Liver (tissue), 8 donors: ENCODE measurements at regions not wholly inside any gene's neighbourhood (a gene's known extent, or its start where the extent isn't known, plus 50 kb on each side); places are given as distances from the start of the nearest gene placed in this dataset.

ENCODE experiments used
- DNase-seq: peaks from one replicate; pipeline ENCODE4 v3.0.0-alpha.2; 2017; ENCODE audit warnings: low spot score
- H3K27ac ChIP-seq, 2 donors: one replicate each; pipeline ENCODE4 v1.7.0; 2013; ENCODE audit warnings: inconsistent platforms in 2 of 2, low read length in 2 of 2, control low read depth in 1 of 2, low read depth in 1 of 2, mild to moderate bottlenecking in 1 of 2
- H3K27me3 ChIP-seq, 4 donors: one replicate each; pipeline versions ENCODE4 v1.6.1 to v1.7.0; 2013; ENCODE audit warnings: low read length in 3 of 4, inconsistent platforms in 1 of 4, mild to moderate bottlenecking in 1 of 4, moderate library complexity in 1 of 4; ENCODE audit not compliant: control insufficient read depth in 4 of 4, insufficient read depth in 4 of 4
- H3K36me3 ChIP-seq, 4 donors: one replicate each; pipeline versions ENCODE4 v1.6.1 to v1.7.0; 2013; ENCODE audit warnings: low read length in 3 of 4, mild to moderate bottlenecking in 3 of 4, low read depth in 1 of 4, moderate library complexity in 1 of 4; ENCODE audit not compliant: control insufficient read depth in 4 of 4, insufficient read depth in 3 of 4
- H3K4me1 ChIP-seq, 4 donors: one replicate each; pipeline versions ENCODE4 v1.6.1 to v1.7.0; 2013; ENCODE audit warnings: low read length in 3 of 4, mild to moderate bottlenecking in 3 of 4, moderate library complexity in 1 of 4; ENCODE audit not compliant: control insufficient read depth in 4 of 4, insufficient read depth in 4 of 4
- H3K4me3 ChIP-seq, 3 donors: one replicate each; pipeline versions ENCODE4 v1.6.1 to v1.7.0; 2013; ENCODE audit warnings: low read length in 3 of 3, control low read depth in 1 of 3, low read depth in 1 of 3, mild to moderate bottlenecking in 1 of 3
- H3K9ac ChIP-seq, 2 donors: one replicate each; pipeline ENCODE4 v1.7.0; 2013; ENCODE audit warnings: low read length in 2 of 2, mild to moderate bottlenecking in 2 of 2, moderate library complexity in 2 of 2, control low read depth in 1 of 2, low read depth in 1 of 2
- H3K9me3 ChIP-seq, 4 donors: one replicate each; pipeline versions ENCODE4 v1.6.1 to v1.7.0; 2013; ENCODE audit warnings: low read length in 3 of 4; ENCODE audit not compliant: control insufficient read depth in 4 of 4
- ATF3 ChIP-seq: IDR thresholded peaks from 2 replicates; pipeline ENCODE4 v1.6.1; 2016; ENCODE audit warnings: antibody characterized with exemption
- CTCF ChIP-seq: fragments of 150-350 bp; IDR thresholded peaks from 2 replicates; pipeline ENCODE4 v1.5.1; 2017; ENCODE audit warnings: improper control_type of control experiment, low read depth, low read length; ENCODE audit not compliant: missing input control
- EGR1 ChIP-seq, 2 donors: IDR thresholded peaks; 2 replicates each; pipeline ENCODE4 v1.6.1; 2016 to 2018; ENCODE audit warnings: antibody characterized with exemption in 2 of 2, low read depth in 2 of 2
- FOXA2 ChIP-seq: IDR thresholded peaks from 2 replicates; pipeline ENCODE4 v1.6.1; 2016; ENCODE audit warnings: antibody characterized with exemption
- GABPA ChIP-seq, 2 donors: IDR thresholded peaks in 1 of 2; conservative IDR thresholded peaks in 1 of 2; 2 replicates each; pipeline ENCODE4 v1.6.1; 2016; ENCODE audit warnings: antibody characterized with exemption in 2 of 2, mild to moderate bottlenecking in 1 of 2, moderate library complexity in 1 of 2
- HNF4A ChIP-seq, 2 donors: conservative IDR thresholded peaks; 2 replicates each; pipeline ENCODE4 v1.6.1; 2016; ENCODE audit warnings: antibody characterized with exemption in 2 of 2, mild to moderate bottlenecking in 2 of 2
- JUND ChIP-seq, 2 donors: IDR thresholded peaks; 2 replicates each; pipeline ENCODE4 v1.6.1; 2016; ENCODE audit warnings: antibody characterized with exemption in 2 of 2
- MAX ChIP-seq: IDR thresholded peaks from 2 replicates; pipeline ENCODE4 v1.6.1; 2016; ENCODE audit warnings: antibody characterized with exemption
- NR2F2 ChIP-seq: IDR thresholded peaks from 2 replicates; pipeline ENCODE4 v1.6.1; 2016; ENCODE audit warnings: antibody characterized with exemption
- RAD21 ChIP-seq, 2 donors: IDR thresholded peaks; 2 replicates each; pipeline ENCODE4 v1.6.1; 2016; ENCODE audit warnings: antibody characterized with exemption in 2 of 2, mild to moderate bottlenecking in 2 of 2
- REST ChIP-seq: IDR thresholded peaks from 2 replicates; pipeline ENCODE4 v1.6.1; 2016; ENCODE audit warnings: antibody characterized with exemption, mild to moderate bottlenecking
- RXRA ChIP-seq, 2 donors: IDR thresholded peaks; 2 replicates each; pipeline ENCODE4 v1.6.1; 2017 to 2018; ENCODE audit warnings: antibody characterized with exemption in 2 of 2, mild to moderate bottlenecking in 1 of 2
- SP1 ChIP-seq: IDR thresholded peaks from 2 replicates; pipeline ENCODE4 v1.6.1; 2018; ENCODE audit warnings: antibody characterized with exemption, mild to moderate bottlenecking
- TAF1 ChIP-seq: conservative IDR thresholded peaks from 2 replicates; pipeline ENCODE4 v1.6.1; 2016; ENCODE audit warnings: antibody characterized with exemption, mild to moderate bottlenecking
- YY1 ChIP-seq: IDR thresholded peaks from 2 replicates; pipeline ENCODE4 v1.6.1; 2016; ENCODE audit warnings: antibody characterized with exemption, mild to moderate bottlenecking
- ZBTB33 ChIP-seq: IDR thresholded peaks from 2 replicates; pipeline ENCODE4 v1.6.1; 2016; ENCODE audit warnings: antibody characterized with exemption
- WGBS: extraction: QIAGEN DNeasy Blood & Tissue Kit; methylation state at CpG from one replicate; pipeline ENCODE4 v1.1.7; 2013; 5-methylcytosine and 5-hydroxymethylcytosine counted together
- donor health status: healthy.
- donor health status: healthy.
- donor health status: healthy.
- donor health status: healthy.
- donor health status: healthy.

GRCh38 chr20:39849664-39850063 is 839.4 kb downstream of the MAFB start:
- Histone ChIP-seq H3K4me1 (peaks cover 0 to 9% (median 0%) of the 10 kb centered on the region in 4 donors), H3K36me3 (no peaks in the 10 kb centered on the region), H3K4me3 (no peak overlapping the region), H3K9me3 (no peaks in the 10 kb centered on the region), H3K9ac (no peak overlapping the region), H3K27ac (peak overlapping the region in 1 of 2 donors; percentile 16), H3K27me3 (no peaks in the 10 kb centered on the region)
- no peak for DNase-seq
- TF ChIP-seq SP1 (no peak), RAD21 (IDR thresholded peaks at IDR 0.05) (peak in 1 of 2 donors; percentile 31), JUND (IDR thresholded peaks at IDR 0.05) (no peak), FOXA2 (no peak)
- 57% methylated on average over 9 of the region's 9 CpGs for WGBS

- no peaks in the 10 kb centered on the region for H3K27me3 ChIP-seq
- H3K36me3 ChIP-seq = no peaks in the 10 kb centered on the region
- no peak overlapping the region for H3K27ac ChIP-seq
- TF ChIP-seq GABPA (IDR thresholded peaks at IDR 0.05 in 1 of 2, conservative IDR thresholded peaks at IDR 0.05 in 1 of 2) (no peak), CTCF (no peak), MAX (no peak), ATF3 (no peak), REST (no peak), RAD21 (IDR thresholded peaks at IDR 0.05) (no peak), FOXA2 (no peak), NR2F2 (no peak), TAF1 (no peak), YY1 (no peak), SP1 (no peak), EGR1 (IDR thresholded peaks at IDR 0.05; ENCODE audit: low read depth in 2 of 2) (no peak), RXRA (IDR thresholded peaks at IDR 0.05) (no peak), HNF4A (conservative IDR thresholded peaks at IDR 0.05) (no peak), ZBTB33 (no peak)
- no peaks in the 10 kb centered on the region for H3K9me3 ChIP-seq
- H3K4me1 ChIP-seq = peaks cover 0 to 9% (median 0%) of the 10 kb centered on the region in 4 donors
- no peak for DNase-seq
- H3K9ac ChIP-seq = no peak overlapping the region
- H3K4me3 ChIP-seq = no peak overlapping the region
- WGBS = 87% methylated on average over 5 of the region's 5 CpGs
These were observed 839.9 kb downstream of the MAFB start for GRCh38 chr20:39849171-39849570.
